Mucosa of descending colon (tissue), 3 donors: ENCODE measurements at regions not wholly inside any gene's neighbourhood (a gene's known extent, or its start where the extent isn't known, plus 50 kb on each side); places are given as distances from the start of the nearest gene placed in this dataset.
A peak's percentile ranks its signal among the peaks of the same experiment; 100 is the strongest.

Experiments used
- ATAC-seq: fragments of 200-7000 bp; cut with Tn5 transposase; one replicate; pipeline ENCODE4 v1.9.1; 2020; ENCODE audit warnings: mild to moderate bottlenecking, moderate library complexity
- DNase-seq, 3 donors: peaks; one replicate each; pipeline ENCODE4 v3.0.0-alpha.2; 2020
- H3K36me3 ChIP-seq: fragments of 200-600 bp; one replicate; pipeline ENCODE4 v1.8.0; 2021; ENCODE audit warnings: low read depth, mild to moderate bottlenecking
- H3K4me1 ChIP-seq: fragments of 200-600 bp; one replicate; pipeline ENCODE4 v1.8.0; 2021; ENCODE audit warnings: low read depth, mild to moderate bottlenecking
- H3K4me3 ChIP-seq: fragments of 200-600 bp; one replicate; pipeline ENCODE4 v1.8.0; 2021; ENCODE audit warnings: mild to moderate bottlenecking
- H3K9me3 ChIP-seq: fragments of 200-600 bp; one replicate; pipeline ENCODE4 v1.8.0; 2021; ENCODE audit warnings: mild to moderate bottlenecking
- CTCF ChIP-seq: fragments of 200-600 bp; IDR thresholded peaks from one replicate; pipeline ENCODE4 v1.8.0; 2022; ENCODE audit warnings: antibody characterized with exemption, mild to moderate bottlenecking
- intact Hi-C, 2 donors: fragments of 100-400 bp; cut with DNase I in 1 of 2; cut with micrococcal nuclease in 1 of 2; formaldehyde crosslinking; loops; one replicate each; pipeline versions ENCODE4 v1.11.0 to v1.11.1; 2022; cut with DNase I, micrococcal nuclease
- donor health status: DM: no; HTN: no; CAD: no; lungs with moderate emphysema.
- donor health status: DM: no; HTN: no; CAD: no.
- donor health status: DM: no; HTN: yes; CAD: no.

- intact Hi-C loops: no loop called here
- DNase-seq (peak in 1 of 3 donors; percentile 11), ATAC-seq (no peak)
- TF ChIP-seq CTCF: no peak
- peaks cover 2% of the 10 kb centered on the region for H3K9me3 ChIP-seq
- no peaks in the 10 kb centered on the region for H3K4me1 ChIP-seq
- H3K36me3 ChIP-seq: no peaks in the 10 kb centered on the region
- H3K4me3 ChIP-seq: no peak overlapping the region
Measured at GRCh38 chr2:206392118-206392517, 51.2 kb upstream of the ADAM23 start.
